ENCODE measurements at regions not wholly inside any gene's neighbourhood (a gene's known extent, or its start where the extent isn't known, plus 50 kb on each side); places are given as distances from the start of the nearest gene placed in this dataset.

GRCh38 chr7:117931314-117931713 is 58.1 kb upstream of the CTTNBP2 start:
- TF ChIP-seq EZH2 (IDR thresholded peaks at IDR 0.05; ENCODE audit: insufficient read depth, poor library complexity, severe bottlenecking) (no peak), EZH2phosphoT487 (IDR thresholded peaks at IDR 0.05; ENCODE audit: insufficient read depth, low read depth) (no peak)

All from GM23248 (cell line).